ENCODE measurements at regions not wholly inside any gene's neighbourhood (a gene's known extent, or its start where the extent isn't known, plus 50 kb on each side); places are given as distances from the start of the nearest gene placed in this dataset.

DNA sequence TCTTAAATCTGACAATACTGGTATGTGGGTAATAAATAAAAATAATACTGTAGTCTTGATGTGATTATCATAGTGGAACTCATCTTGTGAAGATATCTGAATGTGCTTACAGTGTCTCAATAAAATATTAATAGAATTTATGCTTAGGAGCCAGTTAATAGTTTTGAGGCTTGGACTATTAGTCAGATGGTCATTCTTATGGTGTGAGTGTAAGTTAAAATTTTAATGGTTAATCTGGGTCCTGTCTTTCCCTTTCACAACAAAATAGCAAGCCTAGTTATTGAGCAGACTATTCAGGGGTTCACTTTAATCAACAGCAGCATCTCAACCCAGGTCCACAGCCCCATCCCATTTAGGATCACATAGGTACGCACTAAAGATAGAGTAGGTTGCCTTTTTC is 138.9 kb downstream of the HAUS1 start:
- TF ChIP-seq RFX5 (IDR thresholded peaks at IDR 0.05; ENCODE audit: low read depth, low read length) (no peak), POLR2A (conservative IDR thresholded peaks at IDR 0.05) (no peak), CHD4 (IDR thresholded peaks at IDR 0.05; ENCODE audit: insufficient read depth, insufficient replicate concordance, low read depth, low read length, poor library complexity, severe bottlenecking) (no peak), ZNF23 (CRISPR knock-in tag; IDR thresholded peaks at IDR 0.05) (no peak), EGR1 (conservative IDR thresholded peaks at IDR 0.05) (no peak), ZSCAN29 (IDR thresholded peaks at IDR 0.05) (no peak), KAT8 (IDR thresholded peaks at IDR 0.05; ENCODE audit: low read depth) (no peak), NFIC (IDR thresholded peaks at IDR 0.05) (no peak), ZNF175 (CRISPR knock-in tag; IDR thresholded peaks at IDR 0.05; ENCODE audit: low read depth) (no peak)
- TF ChIP-seq, protein P1, sequence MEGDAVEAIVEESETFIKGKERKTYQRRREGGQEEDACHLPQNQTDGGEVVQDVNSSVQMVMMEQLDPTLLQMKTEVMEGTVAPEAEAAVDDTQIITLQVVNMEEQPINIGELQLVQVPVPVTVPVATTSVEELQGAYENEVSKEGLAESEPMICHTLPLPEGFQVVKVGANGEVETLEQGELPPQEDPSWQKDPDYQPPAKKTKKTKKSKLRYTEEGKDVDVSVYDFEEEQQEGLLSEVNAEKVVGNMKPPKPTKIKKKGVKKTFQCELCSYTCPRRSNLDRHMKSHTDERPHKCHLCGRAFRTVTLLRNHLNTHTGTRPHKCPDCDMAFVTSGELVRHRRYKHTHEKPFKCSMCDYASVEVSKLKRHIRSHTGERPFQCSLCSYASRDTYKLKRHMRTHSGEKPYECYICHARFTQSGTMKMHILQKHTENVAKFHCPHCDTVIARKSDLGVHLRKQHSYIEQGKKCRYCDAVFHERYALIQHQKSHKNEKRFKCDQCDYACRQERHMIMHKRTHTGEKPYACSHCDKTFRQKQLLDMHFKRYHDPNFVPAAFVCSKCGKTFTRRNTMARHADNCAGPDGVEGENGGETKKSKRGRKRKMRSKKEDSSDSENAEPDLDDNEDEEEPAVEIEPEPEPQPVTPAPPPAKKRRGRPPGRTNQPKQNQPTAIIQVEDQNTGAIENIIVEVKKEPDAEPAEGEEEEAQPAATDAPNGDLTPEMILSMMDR (IDR thresholded peaks at IDR 0.05 in 2 of 3, conservative IDR thresholded peaks at IDR 0.05 in 1 of 3; ENCODE audit: insufficient read depth in 2 of 3, low read depth in 1 of 3, low read length in 3 of 3), result no peak
- TF ChIP-seq, protein P2, sequence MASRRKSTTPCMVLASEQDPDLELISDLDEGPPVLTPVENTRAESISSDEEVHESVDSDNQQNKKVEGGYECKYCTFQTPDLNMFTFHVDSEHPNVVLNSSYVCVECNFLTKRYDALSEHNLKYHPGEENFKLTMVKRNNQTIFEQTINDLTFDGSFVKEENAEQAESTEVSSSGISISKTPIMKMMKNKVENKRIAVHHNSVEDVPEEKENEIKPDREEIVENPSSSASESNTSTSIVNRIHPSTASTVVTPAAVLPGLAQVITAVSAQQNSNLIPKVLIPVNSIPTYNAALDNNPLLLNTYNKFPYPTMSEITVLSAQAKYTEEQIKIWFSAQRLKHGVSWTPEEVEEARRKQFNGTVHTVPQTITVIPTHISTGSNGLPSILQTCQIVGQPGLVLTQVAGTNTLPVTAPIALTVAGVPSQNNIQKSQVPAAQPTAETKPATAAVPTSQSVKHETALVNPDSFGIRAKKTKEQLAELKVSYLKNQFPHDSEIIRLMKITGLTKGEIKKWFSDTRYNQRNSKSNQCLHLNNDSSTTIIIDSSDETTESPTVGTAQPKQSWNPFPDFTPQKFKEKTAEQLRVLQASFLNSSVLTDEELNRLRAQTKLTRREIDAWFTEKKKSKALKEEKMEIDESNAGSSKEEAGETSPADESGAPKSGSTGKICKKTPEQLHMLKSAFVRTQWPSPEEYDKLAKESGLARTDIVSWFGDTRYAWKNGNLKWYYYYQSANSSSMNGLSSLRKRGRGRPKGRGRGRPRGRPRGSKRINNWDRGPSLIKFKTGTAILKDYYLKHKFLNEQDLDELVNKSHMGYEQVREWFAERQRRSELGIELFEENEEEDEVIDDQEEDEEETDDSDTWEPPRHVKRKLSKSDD (conservative IDR thresholded peaks at IDR 0.05; ENCODE audit: low read length), result no peak
